GM12892 (cell line): ENCODE measurements at regions not wholly inside any gene's neighbourhood (a gene's known extent, or its start where the extent isn't known, plus 50 kb on each side); places are given as distances from the start of the nearest gene placed in this dataset.

Experiments
- DNase-seq: peaks from one replicate; pipeline ENCODE4 v3.0.0; 2011; ENCODE audit not compliant: insufficient read length
- FAIRE-seq: peaks from 2 replicates; lab custom pipeline; 2011; peaks lifted over from hg19 to GRCh38; lab: Jason Lieb, UNC
- POLR2A ChIP-seq: IDR thresholded peaks from 2 replicates; pipeline ENCODE4 v1.6.1; 2011; ENCODE audit warnings: low read depth, low read length, control low read depth
- POLR2AphosphoS5 ChIP-seq: IDR thresholded peaks from 2 replicates; pipeline ENCODE4 v1.6.1; 2011; ENCODE audit warnings: low read depth, low read length, control low read depth
- TAF1 ChIP-seq: IDR thresholded peaks from 2 replicates; pipeline ENCODE4 v1.6.1; 2011; ENCODE audit warnings: low read depth, mild to moderate bottlenecking, control low read depth, low read length, borderline replicate concordance

DNA sequence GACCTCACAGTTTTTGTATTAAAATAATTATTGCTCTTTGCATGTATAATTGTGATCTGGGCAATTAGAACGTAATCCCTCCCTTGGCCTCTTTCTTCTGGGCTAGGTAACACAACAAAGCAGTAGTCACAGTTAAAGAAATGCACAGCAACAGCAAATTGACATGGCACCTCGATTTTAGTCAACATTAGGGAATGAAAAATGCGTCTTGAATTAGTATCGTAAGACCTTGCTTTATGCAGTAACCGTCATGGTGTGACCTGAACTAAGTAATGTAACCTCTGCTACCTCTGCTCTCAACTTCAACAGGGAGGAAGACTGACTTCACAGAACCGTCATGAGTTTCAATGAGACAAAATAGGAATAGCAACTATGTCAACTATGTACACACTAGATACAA is 265.4 kb upstream of the MAF start:
- FAIRE-seq (no peak), DNase-seq (no peak)
- no peak for TF ChIP-seq TAF1

GRCh38 chr16:79864781-79865391 is 264.3 kb upstream of the MAF start:
- no peak for DNase-seq
- TF ChIP-seq POLR2AphosphoS5 (no peak), POLR2A (no peak), TAF1 (no peak)
- FAIRE-seq = no peak

DNA sequence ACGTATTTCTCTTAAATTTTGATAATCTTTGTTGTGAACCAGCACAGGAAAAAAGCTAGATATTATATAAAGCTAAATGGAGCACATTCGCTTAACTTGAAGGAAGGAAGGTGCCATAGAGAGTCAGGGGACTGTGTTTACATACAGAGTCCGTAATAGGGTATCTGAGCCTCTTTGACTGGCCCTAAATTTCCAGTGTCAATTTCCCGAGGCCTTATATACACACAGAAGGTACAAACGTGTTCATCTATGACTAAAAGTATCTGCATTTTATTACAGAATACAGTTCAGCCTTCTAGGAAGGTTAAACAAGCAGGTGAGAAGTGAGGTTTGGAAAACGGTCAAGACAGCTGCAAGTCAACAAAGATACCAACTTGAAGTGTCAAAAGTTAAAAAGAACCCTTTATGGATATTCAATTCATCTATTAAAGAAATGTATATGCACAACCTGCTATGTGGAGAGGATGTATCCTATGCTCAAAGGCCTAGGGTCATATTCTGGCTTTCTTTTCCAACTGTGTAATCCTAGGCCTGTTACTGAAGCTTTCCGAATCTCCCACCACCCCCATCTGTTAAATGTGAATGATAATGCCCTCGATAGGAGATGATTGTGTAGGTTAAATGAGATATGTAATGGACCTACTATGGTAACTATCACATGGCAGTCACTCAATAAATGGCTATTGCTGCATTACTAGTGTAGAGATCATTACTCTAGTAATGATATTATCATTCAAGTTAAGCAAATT is 263.7 kb upstream of the MAF start:
- FAIRE-seq = no peak
- TF ChIP-seq POLR2AphosphoS5 (no peak), POLR2A (no peak), TAF1 (no peak)

GRCh38 chr16:79863128-79864031 is 262.8 kb upstream of the MAF start:
- FAIRE-seq = no peak
- no peak for TF ChIP-seq POLR2AphosphoS5
- no peak for TF ChIP-seq TAF1
- TF ChIP-seq POLR2A = no peak
- no peak for DNase-seq

More for the DNA sequence above, 263.7 kb upstream of the MAF start:
- DNase-seq = no peak

- TF ChIP-seq POLR2A (no peak), TAF1 (no peak), POLR2AphosphoS5 (no peak)
- no peak for DNase-seq
- no peak for FAIRE-seq
These were observed 262.1 kb upstream of the MAF start for GRCh38 chr16:79862601-79863000.

- no peak for FAIRE-seq
- DNase-seq = no peak
- TF ChIP-seq POLR2AphosphoS5 = no peak
- no peak for TF ChIP-seq TAF1
- no peak for TF ChIP-seq POLR2A
These were observed 256.0 kb upstream of the MAF start for GRCh38 chr16:79856581-79856980.

GRCh38 chr16:79850348-79850747 is 249.8 kb upstream of the MAF start:
- FAIRE-seq = no peak
- TF ChIP-seq TAF1 (no peak), POLR2AphosphoS5 (no peak), POLR2A (no peak)
- DNase-seq = no peak

- TF ChIP-seq POLR2A (no peak), TAF1 (no peak), POLR2AphosphoS5 (no peak)
- no peak for FAIRE-seq
- no peak for DNase-seq
These were observed 248.6 kb upstream of the MAF start for GRCh38 chr16:79849119-79849518.

DNA sequence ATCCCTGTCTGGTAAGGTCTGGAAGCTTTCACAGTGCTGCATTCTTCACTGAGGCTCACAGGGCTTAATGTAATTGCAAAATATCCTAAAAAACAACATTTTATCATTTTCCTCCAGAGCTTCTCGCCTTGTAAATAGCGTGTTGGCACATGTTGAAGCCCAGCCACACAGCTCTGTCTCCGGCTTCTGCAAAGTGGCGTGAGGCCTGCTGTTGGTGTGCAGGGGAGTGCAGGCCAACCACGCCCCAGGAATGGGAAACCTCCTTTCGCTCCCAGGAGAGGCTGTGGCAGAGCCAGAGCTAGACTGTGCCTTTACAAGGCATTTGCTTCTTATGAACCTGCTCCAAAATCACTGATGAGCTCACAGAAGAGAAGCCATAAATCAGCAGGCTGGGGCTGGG is 248.2 kb upstream of the MAF start:
- DNase-seq (no peak), FAIRE-seq (peak; percentile 66)
- no peak for TF ChIP-seq TAF1
- TF ChIP-seq POLR2A = no peak
- TF ChIP-seq POLR2AphosphoS5 = no peak

DNA sequence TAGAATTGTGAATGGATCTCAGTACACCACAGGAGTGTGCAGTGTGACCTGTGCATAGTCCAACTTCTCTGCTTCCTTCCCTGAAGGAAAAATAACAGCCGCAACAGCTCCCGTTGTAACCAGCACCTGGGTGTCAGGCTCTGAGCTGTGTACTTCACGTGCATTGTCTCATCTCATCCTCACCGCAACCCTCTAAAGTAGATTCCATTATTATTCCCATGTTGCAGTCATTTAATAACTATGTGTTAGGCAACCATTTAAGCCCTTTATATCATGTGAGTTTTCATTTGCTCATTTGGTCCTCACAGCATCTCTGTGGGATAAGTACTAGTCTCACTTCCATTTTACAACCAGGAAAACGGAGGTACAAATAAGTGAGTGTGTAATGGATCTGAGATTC is 247.0 kb upstream of the MAF start:
- DNase-seq (no peak), FAIRE-seq (no peak)
- TF ChIP-seq POLR2A = no peak
- TF ChIP-seq POLR2AphosphoS5 = no peak
- no peak for TF ChIP-seq TAF1

DNA sequence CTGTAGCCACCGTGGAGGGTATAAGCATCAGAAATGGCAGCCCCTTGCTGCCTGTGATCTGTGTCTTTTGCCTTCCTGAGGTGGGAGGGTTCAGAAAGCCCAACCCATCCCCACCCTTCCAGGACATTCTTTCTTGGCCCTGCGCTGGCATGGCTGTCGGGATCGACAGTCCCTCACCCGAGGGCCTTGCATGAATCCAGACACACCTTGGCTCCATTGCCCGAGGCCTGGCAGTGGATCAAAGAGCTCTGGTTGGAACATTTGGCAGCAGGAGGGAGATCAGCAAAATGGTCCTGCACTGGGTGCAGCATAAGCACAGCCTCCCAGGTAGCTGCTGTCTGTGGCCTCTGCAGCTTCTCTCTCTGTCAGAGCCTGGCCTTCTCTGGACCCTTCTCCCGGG is 246.6 kb upstream of the MAF start:
- no peak for TF ChIP-seq POLR2A
- no peak for TF ChIP-seq POLR2AphosphoS5
- TF ChIP-seq TAF1 = no peak
- no peak for DNase-seq
- no peak for FAIRE-seq

DNA sequence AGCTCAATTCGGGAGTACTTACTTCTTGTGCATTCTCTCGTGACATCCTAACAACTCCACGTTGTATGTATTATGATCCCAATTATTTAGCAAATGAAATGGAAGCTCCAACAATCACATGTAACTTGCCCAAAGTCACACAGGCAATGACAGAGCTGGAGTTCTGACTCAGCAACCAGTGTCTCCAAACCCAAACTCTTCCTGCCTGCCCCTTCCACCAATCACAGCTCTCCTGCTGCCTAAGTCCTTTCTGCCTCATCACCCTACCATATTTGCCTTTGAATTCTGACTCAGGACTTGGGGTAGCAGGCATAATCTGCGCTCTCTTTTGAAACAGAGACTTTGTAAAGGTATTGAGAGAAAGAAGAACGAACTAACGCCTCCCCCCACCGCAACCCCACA is 245.2 kb upstream of the MAF start:
- no peak for TF ChIP-seq POLR2A
- TF ChIP-seq POLR2AphosphoS5 = no peak
- no peak for TF ChIP-seq TAF1
- DNase-seq (no peak), FAIRE-seq (no peak)
